Astrocyte of the spinal cord (primary cell): ENCODE measurements at regions not wholly inside any gene's neighbourhood (a gene's known extent, or its start where the extent isn't known, plus 50 kb on each side); places are given as distances from the start of the nearest gene placed in this dataset.

Experiments used
- DNase-seq: peaks from one replicate; pipeline ENCODE4 v3.0.0; 2011; ENCODE audit warnings: low read depth, low spot score
- H3K4me3 ChIP-seq: 2 replicates; pipeline ENCODE4 v1.5.1; 2011; ENCODE audit warnings: low read depth, mild to moderate bottlenecking, low read length, moderate library complexity
- in situ Hi-C: cut with HindIII; loops from 2 replicates; pipeline ENCODE4 v1.10.0; 2017; ENCODE audit warnings: low sequenced_read_pairs
- TF ChIP-seq, protein P1 (sequence below): IDR thresholded peaks from 2 replicates; pipeline ENCODE4 v1.5.1; 2012; ENCODE audit warnings: low read depth, mild to moderate bottlenecking, low read length, inconsistent platforms

DNA sequence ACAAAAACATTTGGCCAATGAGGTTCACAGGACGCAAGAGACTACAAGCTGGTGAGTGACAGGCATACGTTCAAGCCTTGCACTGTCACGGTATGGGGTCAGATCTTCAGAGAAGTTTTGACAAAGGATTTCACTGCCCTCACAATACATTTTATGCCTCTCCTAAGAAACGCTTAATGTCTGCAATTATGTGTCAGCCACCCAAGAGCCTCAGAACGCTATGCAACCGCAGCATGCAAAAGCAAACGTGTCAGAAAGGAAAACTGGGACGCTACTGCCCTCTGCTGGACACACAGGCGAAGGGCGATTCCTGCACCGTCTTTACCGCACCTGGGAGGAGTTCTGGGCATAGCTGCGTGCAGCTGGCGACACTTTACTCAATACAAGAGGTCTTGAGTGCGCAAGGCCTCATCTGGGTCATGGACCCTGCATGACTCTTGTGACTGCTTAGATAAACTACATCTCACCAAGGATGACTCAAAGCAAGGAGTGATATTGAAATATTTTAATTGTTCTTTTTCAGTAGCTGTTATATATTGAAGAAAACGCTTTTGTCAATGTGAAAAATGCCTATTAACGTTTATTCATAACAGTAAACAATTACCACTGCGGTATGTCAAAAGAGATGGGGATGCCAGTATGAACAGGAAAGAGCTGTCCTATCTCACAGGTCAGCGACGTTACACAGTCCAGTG, 147.6 kb upstream of the FRG1 start:
- H3K4me3 ChIP-seq: no peak overlapping the region
- TF ChIP-seq, protein P1, sequence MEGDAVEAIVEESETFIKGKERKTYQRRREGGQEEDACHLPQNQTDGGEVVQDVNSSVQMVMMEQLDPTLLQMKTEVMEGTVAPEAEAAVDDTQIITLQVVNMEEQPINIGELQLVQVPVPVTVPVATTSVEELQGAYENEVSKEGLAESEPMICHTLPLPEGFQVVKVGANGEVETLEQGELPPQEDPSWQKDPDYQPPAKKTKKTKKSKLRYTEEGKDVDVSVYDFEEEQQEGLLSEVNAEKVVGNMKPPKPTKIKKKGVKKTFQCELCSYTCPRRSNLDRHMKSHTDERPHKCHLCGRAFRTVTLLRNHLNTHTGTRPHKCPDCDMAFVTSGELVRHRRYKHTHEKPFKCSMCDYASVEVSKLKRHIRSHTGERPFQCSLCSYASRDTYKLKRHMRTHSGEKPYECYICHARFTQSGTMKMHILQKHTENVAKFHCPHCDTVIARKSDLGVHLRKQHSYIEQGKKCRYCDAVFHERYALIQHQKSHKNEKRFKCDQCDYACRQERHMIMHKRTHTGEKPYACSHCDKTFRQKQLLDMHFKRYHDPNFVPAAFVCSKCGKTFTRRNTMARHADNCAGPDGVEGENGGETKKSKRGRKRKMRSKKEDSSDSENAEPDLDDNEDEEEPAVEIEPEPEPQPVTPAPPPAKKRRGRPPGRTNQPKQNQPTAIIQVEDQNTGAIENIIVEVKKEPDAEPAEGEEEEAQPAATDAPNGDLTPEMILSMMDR: peak; percentile 73
- in situ Hi-C loops: no loop called here
- peak; percentile 33 for DNase-seq

DNA sequence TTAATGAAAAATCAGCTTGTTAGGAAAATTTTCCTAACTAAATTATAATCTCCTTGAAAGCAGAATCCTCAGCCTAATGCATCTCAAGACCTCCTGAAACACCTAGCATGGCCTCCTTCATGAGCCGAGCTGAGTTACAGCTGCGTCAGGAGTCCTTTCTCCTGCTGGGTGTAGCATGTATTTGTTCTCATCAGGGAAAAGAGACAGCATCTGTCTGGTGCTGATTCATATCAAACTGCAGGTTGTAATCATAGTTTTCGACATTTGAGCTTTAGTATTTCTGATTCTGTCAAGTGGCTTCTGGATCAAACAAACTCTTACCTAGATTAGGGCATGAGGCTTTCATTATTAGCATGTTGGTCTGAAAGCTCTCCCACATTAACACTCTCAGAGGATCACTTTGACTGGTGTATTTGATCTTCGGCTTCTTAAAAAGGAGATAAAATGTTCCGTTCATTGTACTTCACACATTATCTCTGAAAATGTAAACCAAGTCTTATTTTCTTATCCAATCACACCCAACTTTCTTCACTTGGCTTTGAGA, 140.1 kb upstream of the FRG1 start:
- TF ChIP-seq, protein P1: no peak
- in situ Hi-C loops: no loop called here

DNA sequence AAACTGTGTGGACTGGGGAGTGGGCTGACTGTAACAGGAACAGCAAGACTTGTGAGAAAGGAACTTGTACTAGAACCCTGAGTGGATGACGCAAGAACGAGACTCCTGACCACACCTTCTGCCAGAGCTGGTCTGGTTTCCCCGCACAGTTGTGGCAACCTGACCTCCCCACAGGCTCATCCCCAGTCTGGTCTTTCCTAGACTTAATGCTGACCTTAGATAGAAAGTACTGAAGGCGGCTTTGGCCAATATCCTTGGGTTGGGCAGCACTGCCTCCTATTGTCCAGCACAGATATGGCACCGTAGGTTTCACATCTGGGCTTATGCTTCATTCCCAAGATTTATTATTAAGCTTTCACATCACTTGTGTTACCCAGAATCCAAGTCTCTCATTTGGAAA, 137.8 kb upstream of the FRG1 start:
- in situ Hi-C loops: no loop called here
- TF ChIP-seq, protein P1: no peak
- no peak for DNase-seq
- H3K4me3 ChIP-seq: no peak overlapping the region

More for the DNA sequence above, 140.1 kb upstream of the FRG1 start:
- no peak for DNase-seq
- H3K4me3 ChIP-seq: no peak overlapping the region

DNA sequence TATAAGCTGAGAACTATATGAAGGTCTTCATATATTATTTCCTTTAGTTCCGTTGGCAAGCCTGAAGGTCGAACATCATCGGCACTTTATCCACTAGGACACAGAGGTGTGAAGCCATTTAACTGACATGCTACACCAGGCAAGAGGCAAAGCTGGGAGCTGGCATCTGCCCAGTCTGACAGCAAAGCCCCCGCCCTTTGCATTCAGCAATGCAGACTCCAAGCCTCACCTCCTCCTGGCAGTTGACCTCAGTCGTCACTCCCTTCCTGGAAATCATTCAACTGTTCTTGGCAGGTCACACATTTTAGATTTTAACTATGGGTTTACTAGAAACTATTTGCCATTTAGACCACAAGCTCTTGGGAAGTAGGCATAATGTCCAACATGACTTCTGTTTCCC, 135.8 kb upstream of the FRG1 start:
- no peak overlapping the region for H3K4me3 ChIP-seq
- TF ChIP-seq, protein P1: no peak
- in situ Hi-C loops: no loop called here
- DNase-seq: no peak

DNA sequence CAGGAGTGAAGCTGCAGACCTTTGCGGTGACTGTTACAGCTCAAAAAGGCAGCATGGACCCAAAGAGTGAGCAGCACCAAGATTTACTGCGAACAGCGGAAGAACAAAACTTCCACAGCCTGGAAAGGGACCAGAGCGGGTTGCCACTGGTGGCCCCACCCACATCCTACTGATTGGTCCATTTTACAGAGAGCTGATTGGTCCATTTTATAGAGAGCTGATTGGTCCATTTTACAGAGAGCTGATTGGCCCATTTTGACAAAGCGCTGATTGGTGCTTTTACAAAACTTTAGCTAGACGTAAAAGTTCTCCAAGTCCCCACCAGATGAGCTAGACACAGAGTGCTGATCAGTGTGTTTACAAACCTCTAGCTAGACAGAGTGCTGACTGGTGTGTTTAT, 134.2 kb upstream of the FRG1 start:
- in situ Hi-C loops: no loop called here
- DNase-seq: no peak
- no peak overlapping the region for H3K4me3 ChIP-seq
- TF ChIP-seq, protein P1: no peak

DNA sequence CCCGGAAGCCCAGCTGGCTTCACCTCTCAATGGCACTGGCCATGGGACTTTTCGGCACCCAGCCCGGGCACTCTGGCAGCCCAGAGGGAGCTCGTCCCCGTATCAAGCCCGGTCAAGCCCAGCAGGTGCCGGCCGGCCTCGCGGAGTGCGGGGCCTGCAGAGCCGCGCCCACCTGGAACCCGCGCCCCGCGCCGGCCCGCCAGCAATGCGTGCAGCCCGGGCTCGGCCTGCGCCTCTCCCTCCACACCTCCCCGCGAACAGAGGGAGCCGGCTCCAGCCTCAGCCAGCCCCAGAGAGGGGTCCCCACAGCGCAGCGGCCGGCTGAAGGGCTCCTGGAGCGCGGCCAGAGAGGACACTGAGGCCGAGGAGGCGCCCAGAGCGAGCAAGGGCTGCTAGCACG, 133.6 kb upstream of the FRG1 start:
- in situ Hi-C loops: no loop called here
- TF ChIP-seq, protein P1: no peak
- no peak overlapping the region for H3K4me3 ChIP-seq
- no peak for DNase-seq
